Activated CD8-positive, alpha-beta memory T cell treated with anti-CD3 and anti-CD28 coated beads for 1 hour (primary cell): ENCODE measurements at regions not wholly inside any gene's neighbourhood (a gene's known extent, or its start where the extent isn't known, plus 50 kb on each side); places are given as distances from the start of the nearest gene placed in this dataset.

Experiments
- DNase-seq, 2 donors: peaks; one replicate each; pipeline ENCODE4 v3.0.0-alpha.2; 2020; ENCODE audit warnings: low read depth in 1 of 2; ENCODE audit errors: extremely low read depth in 1 of 2

DNA sequence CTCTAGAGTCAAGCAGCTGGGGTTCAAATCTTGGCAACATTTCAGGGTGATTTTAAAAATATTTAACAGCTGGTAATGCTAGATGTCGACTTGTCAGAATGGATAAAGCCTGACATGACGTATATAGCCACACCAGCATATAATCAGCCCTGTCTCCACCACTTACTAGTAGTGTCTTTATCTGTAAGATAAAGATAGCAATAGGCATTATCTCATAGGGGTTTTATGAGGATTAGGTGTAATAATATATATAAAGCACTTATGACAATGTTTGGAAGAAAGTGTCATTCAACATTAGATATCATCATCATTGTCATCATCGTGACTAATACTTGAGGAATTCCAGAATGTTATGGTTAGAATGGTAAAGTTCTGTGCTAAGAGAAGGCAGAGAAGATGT is 369.0 kb upstream of the CWC22 start:
- no peak for DNase-seq

DNA sequence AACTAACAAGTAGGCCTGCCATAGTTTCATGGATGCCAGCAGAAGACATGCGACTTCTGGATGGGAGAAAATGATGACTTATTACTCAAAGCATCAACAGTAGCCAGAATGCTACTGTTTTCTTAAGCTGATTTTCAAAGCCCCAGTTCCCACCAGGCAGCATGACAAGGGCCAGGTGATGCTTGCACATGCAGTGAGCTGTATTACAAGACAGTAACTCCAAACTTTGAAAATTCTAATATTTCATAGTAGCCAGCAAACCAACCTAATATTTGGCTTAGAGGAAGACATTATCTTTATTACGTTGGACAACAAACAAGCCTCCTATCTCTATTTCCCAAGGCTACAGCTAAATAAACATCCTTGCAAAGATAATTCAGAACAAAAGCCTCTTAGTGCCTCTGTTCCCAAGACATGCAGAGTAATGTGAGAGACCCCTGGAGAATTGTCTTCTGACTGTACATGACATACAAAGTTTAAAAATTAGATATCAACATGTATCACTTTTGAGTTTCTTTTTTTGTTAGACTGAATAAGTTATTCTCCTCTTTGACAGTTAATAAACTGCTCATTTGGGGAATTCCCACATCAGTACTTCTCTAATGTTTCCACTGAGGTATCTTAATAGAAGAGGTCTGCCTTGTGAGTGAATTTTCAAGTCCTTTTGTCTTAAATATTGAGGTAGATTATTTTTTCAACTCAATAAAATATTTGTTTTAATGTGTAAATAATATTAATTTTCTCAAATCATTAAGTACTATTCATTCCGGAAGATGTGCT is 367.6 kb upstream of the CWC22 start:
- no peak for DNase-seq

DNA sequence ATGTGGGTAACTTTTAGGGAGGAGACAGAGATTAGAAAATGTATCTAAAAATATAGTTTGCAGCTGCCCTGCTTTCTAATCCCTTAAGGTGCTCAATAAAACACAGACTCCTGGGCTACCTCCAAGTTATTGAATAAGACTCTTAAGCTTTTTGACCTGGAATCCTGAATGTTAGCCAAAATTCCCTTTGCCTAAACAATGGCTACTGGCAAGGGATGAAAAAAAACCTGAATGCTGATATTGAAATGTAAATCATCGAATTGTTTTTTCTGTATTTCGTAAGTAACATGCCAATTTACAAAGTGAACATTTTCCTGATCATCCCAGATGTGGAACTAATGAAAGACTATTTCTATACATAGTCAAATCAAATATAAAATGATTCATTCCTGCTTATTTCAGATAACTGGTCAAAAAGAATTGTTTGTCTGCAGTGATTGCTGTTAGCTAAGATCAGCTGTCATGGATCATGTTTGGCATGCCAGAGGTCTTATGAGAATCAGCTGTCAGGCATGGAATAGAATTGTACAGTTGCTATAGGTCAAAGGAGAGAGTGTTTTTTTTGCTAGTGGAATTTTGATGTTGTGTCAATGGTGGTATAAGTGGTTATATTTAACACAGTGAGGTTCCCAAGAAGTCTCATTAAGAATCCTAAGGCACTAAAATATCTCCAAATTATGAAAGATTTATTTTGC is 363.6 kb upstream of the CWC22 start:
- DNase-seq: no peak

DNA sequence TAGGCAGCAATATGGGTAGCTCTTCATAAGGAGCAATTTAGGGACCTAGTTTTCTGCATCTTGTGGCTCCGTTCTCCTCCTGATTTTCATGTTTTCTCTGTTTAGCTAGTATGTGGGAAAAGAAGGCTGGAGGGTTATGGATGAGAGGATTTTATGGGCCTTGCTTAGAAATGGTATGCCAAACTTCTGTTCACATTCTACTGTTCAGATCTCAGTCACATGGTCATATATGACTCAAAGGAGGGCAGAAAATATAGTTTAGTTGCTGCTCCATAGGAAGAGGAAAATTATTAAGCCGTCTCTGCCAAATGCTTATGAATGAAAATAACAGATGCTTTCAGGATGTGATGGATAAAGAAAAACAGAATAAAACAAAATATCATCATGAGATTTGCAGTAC is 361.8 kb upstream of the CWC22 start:
- no peak for DNase-seq

DNA sequence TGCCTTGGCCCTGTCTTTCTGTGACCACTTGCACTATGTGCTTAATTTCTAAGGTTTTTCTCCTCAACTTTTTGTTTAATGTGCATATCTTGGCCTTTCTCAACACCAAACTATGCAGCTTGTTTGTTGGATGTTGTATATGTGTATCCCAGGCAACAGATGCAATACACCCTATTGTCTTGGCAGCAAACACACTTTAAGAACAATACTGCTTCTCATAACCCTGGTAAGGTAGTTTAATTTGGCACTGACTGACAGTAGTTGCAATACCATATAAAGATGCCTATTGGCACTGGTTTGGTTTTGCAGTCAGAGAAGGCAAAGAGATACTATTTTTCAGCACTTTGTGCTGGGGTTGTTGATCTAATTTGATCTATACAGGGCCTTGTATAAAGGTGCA is 360.7 kb upstream of the CWC22 start:
- DNase-seq: no peak

DNA sequence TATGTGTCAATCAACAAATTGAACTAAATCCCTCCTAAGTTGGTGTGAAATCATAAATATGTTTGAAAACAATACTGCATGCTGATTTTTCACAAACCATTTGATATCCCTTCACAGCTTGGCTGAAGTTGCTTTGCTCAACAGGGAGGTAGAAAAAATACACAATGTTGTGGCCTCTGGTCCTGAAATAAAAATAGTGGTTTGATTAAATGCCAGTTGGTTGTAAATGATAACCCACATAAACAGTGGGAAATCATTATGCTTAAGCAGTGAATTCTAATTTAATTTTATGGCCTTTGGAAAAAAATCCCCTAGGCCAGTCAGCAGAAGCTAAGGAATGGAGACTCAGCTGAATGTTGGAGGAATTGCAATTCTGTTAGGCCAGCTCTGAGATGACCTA is 359.4 kb upstream of the CWC22 start:
- no peak for DNase-seq

DNA sequence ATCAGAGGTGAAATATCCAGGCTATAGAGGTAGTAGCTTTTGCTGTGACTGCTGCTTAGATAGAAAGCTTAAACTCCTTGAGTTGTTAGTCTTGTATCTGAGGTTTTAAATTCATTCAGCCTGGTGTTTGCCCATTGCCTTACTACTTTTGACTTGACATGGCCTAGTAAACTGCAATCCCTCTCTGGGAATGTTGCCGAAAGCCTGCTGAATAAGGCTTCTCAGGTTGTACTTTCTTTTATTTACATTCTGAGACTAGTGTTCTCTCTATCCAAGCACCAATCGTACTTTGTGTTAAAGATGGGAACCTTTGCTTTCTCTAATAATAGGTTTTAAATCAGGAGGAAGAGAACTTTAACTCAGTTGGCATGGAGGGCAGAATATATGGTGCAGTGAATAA is 357.6 kb upstream of the CWC22 start:
- DNase-seq: no peak

DNA sequence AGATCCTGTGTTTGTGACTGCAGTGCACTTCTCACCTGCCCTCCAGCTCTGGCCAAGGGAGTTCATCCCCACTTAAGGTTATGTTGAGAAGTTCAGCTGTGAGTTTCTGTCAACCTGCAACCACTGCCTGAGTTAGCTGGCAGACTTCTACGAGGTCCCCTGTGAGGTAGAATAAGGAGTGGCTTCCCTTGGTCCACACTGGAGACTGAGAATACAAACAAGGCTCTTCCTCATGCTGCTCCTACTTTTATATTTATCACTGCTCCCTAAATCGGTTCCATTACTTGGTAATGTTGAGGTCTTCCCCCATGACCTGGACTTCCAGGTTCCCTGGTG is 353.2 kb upstream of the CWC22 start:
- DNase-seq: no peak

DNA sequence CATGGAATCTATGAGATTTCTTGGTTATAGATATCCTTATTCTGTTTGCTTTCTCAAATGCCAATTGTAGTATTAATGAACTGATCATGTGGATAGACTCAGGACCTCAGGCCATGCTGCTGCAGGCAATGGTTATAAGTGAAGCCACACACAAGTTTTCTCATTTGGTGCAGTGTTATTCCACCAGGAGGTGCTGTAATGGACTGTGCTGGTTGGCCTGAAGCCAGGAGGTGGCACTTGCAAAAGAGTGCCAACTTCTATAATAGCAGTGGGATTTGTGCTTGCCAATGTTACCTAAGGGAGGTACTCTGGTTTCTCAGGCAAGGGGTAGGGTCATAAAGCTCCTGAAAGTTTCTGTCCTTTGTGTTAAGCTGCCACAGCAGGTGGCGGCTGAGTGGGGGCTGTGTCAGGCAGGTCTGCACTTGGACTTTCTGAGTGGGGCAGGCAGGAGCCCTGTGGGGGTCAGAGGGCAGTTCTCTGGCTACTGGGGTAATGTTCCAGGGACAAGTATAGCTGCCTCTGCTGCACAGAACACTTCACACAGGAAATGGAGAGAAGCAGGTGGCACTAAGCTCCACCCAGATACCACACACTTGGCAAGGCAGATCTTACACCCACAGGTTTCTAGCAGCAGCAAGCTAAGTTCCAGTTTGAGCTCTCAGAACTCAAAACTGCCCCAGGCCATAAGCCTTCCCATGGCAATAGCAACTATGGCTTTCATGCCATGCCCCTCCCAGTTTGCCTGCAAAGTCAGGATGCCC is 352.6 kb upstream of the CWC22 start:
- DNase-seq: no peak

DNA sequence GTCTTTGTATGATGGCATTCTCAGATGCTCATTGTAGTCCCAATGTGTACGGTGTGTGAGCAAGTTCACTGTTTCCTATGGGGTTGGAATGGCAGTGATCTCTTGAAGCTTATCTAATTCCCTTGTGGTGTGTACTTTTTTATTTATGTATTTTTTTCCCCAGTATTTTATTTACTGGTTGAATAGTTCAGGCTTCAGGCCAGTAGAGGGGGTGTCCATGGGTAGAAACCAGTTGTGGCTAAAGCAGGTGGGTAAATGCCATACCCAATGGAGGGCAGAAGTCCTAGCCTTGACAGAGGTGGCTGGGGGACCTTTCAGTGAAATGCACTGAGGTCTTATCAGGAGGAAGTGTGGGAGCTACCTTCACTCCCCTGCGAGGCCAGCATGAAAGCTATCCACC is 351.4 kb upstream of the CWC22 start:
- no peak for DNase-seq

DNA sequence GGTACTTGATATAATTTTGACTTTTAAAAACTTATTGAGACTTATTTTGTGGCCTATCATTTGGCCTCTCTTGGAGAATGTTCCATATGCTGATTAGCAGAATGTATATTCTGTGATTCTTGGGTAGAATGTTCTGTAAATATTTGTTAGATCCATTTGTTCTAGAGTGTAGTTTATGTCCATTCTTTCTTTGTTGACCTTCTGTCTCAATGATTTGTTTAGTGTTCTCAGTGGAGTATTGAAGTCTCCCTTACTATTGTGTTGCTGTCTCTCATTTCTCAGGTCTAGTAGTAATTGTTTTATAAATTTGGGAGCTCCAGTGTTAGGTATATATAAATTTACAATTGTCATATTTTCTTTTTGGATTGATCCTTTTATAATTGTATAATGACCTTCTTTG is 349.6 kb upstream of the CWC22 start:
- DNase-seq: no peak

DNA sequence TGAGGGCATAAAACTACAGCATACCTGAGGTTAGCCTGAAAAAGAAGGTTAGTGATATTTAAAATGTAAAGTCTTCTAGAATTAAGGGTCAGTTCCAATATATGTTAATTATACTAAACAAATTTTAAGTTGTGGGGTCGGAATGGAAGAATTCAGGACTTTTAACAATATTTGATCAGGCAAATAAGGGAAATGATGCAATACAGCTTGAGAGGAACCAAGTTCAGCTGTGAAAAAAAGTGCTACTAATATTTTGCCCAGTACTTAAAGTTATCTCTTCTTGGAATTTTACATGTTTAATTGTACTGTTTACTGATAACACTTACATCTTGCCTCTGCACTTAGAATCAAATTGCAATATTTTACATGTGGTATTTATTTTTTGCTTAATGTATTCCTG is 345.5 kb upstream of the CWC22 start:
- no peak for DNase-seq

DNA sequence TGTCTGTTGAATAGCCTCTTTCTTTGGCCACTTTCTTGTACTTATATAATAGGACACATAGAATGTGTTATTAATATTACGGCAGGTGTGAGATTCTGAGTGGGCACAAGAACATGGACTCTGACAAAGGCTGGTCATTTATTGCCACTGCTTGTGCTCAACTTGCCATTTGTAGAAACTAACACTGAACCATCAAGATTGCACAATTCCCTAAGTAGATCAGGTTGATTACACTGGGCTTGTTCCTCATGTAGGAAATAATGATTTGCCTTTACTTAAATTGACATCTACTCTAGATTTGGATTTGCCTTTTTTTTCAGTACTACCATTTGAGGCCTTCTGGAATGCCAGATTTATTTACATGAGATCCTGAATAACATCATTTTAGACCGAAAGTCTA is 342.7 kb upstream of the CWC22 start:
- DNase-seq: no peak

DNA sequence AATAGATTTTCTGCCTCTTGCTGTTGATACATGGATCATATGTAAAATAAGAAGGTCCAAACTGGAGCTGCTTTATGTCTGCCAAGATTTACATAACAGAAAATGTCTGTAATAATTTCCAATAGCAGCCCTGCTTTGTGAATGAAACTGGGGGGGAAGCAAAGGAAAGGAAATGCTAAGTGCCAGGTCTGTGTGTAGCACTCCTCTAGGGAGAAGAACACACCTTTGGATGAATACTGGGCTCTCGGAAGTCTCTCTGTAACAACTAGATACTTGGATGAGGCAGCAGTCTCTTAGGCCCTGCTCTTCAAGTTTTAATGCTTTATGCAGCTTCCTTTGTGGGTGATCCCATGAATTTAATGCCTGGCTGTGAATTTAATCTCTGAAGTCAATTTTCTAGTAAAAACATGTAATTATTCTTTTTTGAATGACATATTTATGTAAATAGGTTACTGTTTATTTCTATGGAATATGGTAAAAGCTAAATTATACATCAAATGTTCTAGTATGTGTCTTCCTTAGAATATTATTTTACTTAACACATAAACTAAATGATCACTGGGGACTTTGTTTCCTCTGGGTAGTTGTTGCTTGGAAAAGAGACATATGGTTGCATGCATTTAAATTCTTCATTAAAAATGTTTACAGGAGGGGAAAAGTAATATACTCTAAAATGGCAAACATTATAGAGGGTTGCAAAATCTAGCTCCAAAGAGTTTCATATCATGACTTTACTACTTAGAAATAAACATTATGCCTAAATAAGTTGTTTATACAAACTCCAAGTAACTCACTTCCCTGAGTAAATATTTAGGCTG is 336.6 kb upstream of the CWC22 start:
- no peak for DNase-seq

DNA sequence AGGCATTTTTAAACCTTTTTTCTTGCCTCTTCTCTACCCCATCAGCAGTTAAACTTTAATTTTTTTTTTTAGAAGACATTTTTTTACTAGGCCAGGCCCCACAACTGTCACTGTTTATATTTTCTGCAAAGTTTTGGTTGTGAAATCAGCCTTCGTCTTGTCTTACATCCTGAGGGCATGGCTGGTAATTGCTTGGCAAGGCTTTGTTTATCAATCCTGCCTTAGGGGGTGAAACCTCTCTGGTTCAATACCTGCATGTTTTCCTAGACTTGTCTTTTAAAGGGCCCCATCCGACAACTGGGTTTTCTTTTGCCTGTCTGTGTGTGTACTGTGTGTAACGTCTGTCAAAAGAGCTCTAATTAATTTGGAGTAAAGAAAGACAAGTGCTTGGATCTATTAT is 330.0 kb upstream of the CWC22 start:
- no peak for DNase-seq

DNA sequence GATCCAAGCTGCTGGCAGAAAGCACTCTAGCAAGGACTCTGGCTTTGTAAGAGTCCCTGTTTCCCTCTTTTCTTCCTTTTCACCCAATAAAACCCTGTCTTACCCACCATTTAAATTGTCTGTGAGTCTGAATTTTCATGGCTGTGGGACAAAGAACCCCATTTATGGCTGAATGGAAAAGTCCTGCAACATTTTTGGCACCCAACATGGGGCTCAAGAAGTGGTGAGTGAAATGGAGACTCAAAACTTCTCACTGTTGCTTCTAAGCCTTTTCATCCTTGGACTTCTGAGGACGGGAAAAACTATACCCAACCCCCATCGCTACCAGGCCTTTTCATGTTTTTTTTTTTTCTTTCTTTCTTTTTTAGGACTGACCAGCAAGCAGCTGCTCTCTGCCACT is 329.5 kb upstream of the CWC22 start:
- no peak for DNase-seq

DNA sequence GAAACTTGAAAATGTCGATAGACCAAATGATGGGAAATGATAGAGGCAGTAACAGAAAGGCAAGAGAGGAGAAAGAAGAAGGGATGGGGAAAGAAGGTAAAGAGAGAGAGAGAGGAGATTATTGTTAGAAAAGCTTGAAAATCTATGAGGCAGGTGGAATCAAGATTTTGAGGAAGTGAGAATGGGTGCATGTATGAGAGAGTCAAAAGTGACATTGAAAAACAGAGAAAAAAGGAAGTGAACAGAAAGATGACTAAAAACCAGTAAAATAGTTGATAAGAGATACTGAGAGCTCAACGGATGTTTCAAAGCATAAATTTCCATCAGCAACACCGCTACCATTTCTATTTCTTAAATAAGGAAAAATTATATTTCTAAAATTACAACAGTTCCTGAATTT is 327.4 kb upstream of the CWC22 start:
- no peak for DNase-seq

DNA sequence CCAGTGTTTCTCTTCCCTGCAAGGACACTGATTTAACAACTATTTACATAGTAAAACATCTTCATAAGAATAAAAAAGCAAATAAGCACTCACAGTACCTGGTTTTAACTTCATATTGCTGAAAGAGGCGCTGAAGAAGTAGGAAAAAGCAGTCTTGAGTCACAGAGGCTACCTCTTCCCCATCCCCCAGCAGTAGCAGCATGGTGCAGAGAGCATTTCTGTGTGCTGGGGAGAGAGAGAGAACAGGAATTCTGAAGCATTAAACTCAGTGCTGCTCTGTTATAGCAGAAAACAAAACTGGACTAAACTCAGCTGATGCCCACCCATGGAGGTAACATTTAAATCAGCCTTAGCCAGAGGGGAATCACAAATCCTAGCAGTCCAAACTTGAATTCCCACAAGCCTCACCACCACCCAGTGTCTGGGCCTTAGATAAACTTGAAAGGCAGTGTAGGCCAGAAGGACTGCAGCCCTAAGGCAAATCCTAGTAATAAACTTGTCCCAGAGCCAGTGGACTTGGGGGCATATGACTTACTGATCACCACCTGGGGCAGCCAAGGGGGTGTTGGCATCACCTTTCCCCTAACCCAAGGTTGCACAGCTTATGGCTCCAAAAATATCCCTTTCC is 321.8 kb upstream of the CWC22 start:
- no peak for DNase-seq

DNA sequence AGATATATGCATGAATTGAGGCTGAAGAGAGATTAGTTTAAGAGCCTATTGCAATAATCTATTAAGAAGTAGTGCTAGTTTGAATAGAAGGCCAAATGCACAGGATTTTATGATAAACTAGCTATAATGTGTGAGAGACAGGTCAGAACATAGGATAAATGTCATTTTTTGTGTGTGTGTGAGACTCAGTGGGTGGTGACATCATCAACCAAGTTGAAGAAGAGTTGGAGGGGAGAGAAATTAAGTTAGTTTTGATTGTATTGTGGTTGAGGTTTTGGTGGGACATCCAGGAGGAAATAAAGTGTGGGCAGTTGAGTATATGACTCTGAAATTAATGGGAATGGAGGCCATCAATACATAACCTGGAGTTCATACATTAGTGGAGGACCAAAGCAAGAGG is 320.1 kb upstream of the CWC22 start:
- no peak for DNase-seq

DNA sequence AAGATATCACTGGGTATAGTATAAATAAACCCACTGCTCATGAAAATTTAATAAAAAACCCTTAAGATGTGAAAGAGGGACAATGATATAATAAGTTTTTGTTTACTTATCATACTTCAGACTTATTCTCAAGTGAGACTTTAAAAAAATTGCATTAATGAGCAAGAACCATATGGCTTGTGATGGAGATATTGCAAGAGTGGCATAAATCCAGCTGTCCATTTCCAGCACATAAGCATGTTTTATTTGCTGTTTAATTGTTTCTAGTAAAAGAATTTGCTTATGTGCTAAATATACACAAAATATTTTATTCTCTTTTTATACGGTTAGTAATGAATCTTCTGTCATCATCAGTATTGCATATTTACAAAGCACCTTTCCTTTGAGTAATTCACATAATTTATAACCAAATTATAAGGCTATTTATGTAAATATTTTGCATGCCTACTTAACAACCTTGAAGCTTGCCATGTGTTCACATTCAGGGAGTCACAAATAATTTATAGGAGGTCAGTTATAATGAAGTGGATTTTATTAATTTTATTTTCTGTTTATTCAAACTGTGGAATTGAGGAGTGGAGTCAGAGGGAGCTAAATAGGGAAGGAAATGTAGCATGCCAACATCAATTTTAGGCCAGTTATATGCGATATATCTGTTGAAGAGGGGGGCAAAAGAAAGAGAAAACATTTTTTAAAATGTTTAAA is 318.5 kb upstream of the CWC22 start:
- no peak for DNase-seq
